HFFc6 (cell line): ENCODE measurements at regions not wholly inside any gene's neighbourhood (a gene's known extent, or its start where the extent isn't known, plus 50 kb on each side); places are given as distances from the start of the nearest gene placed in this dataset.

Experiments
- DNase-seq: peaks from one replicate; pipeline ENCODE4 v3.0.0-alpha.2; 2018
- H3K27ac Mint-ChIP-seq: 2 replicates; pipeline ENCODE4 v1.8.0; 2020; ENCODE audit warnings: mild to moderate bottlenecking, mixed read lengths
- H3K27me3 Mint-ChIP-seq: 2 replicates; pipeline ENCODE4 v1.8.0; 2021; ENCODE audit warnings: mild to moderate bottlenecking, moderate library complexity, mixed read lengths; ENCODE audit not compliant: insufficient read depth
- H3K36me3 Mint-ChIP-seq: 2 replicates; pipeline ENCODE4 v1.8.0; 2021; ENCODE audit warnings: low read depth, mixed read lengths
- H3K4me1 Mint-ChIP-seq: 2 replicates; pipeline ENCODE4 v1.8.0; 2020; ENCODE audit warnings: low read depth, mixed read lengths
- H3K4me3 Mint-ChIP-seq: 2 replicates; pipeline ENCODE4 v1.8.0; 2020; ENCODE audit warnings: mild to moderate bottlenecking, moderate library complexity, mixed read lengths
- H3K9me3 Mint-ChIP-seq: 2 replicates; pipeline ENCODE4 v1.8.0; 2020; ENCODE audit warnings: mild to moderate bottlenecking, mixed read lengths
- TF ChIP-seq, protein P1 (sequence below): fragments of 200-600 bp; sonication (generic); IDR thresholded peaks from 2 replicates; pipeline ENCODE4 v1.5.0; 2021; ENCODE audit warnings: antibody characterized with exemption, mild to moderate bottlenecking

DNA sequence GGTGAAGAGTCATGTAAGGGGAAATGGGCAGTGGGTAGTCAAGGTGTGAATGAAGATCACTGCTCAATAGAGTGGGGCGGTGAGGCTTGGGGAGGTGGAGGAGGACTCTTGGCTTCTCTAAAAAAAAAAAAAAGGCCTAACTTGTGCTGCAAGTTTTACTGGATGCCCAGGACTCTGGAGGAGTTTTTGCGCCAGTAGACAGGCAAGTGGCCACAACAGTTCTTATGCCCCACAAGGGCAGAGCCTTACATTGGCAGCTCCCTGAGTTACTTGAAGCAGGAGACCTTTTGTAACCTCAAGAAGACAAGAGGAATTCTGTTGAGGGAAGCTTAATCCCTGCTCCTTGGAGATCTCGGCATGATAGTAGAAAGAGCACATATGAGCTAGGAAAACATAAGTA lies 54.9 kb upstream of the PPP2R5A start:
- no peak overlapping the region for H3K27ac Mint-ChIP-seq
- TF ChIP-seq, protein P1, sequence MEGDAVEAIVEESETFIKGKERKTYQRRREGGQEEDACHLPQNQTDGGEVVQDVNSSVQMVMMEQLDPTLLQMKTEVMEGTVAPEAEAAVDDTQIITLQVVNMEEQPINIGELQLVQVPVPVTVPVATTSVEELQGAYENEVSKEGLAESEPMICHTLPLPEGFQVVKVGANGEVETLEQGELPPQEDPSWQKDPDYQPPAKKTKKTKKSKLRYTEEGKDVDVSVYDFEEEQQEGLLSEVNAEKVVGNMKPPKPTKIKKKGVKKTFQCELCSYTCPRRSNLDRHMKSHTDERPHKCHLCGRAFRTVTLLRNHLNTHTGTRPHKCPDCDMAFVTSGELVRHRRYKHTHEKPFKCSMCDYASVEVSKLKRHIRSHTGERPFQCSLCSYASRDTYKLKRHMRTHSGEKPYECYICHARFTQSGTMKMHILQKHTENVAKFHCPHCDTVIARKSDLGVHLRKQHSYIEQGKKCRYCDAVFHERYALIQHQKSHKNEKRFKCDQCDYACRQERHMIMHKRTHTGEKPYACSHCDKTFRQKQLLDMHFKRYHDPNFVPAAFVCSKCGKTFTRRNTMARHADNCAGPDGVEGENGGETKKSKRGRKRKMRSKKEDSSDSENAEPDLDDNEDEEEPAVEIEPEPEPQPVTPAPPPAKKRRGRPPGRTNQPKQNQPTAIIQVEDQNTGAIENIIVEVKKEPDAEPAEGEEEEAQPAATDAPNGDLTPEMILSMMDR: no peak
- no peaks in the 10 kb centered on the region for H3K9me3 Mint-ChIP-seq
- H3K27me3 Mint-ChIP-seq: peaks cover 4% of the 10 kb centered on the region
- no peaks in the 10 kb centered on the region for H3K36me3 Mint-ChIP-seq
- DNase-seq: no peak
- no peak overlapping the region for H3K4me3 Mint-ChIP-seq
- peaks cover 49% of the 10 kb centered on the region for H3K4me1 Mint-ChIP-seq

DNA sequence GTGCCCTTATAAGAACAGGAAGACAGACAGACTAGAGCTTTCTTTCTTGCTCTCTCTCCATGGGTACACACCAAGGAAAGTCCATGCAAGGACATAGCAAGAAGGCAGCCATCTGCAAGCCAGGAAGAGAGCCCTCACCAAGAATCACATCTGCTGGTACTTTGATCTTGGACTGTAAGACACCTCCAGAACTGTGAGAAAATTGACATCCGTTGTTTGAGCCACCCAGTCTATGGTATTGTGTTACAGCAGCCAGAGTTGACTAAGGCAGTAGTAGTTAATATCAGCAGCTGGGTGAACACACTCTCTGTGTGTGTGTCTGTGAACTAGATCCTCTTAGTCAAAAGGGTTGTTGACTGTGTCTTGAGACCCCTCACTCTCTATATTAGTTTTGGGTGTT lies 53.8 kb upstream of the PPP2R5A start:
- Mint-ChIP-seq H3K4me3 (no peak overlapping the region), H3K27me3 (peaks cover 4% of the 10 kb centered on the region), H3K36me3 (no peaks in the 10 kb centered on the region), H3K9me3 (no peaks in the 10 kb centered on the region), H3K4me1 (peaks cover 55% of the 10 kb centered on the region), H3K27ac (no peak overlapping the region)
- DNase-seq: no peak
- TF ChIP-seq, protein P1: no peak

DNA sequence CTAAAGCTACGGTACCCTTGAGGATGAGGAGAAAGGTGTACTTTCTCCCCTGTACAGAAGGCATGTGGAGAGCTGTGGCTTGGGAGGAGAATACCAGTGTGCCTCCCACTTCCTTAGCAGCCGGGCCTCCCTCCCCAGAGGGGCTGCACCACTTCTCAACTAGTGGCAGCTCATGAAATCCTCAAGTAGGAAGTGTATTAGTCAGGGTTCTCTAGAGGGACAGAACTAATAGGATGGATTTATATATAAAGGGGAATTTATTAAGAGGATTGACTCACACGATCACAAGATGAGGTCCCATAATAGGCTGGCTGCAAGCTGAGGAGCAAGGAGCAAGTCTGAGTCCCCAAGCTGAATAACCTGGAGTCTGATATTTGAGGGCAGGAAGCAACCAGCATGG lies 53.1 kb upstream of the PPP2R5A start:
- Mint-ChIP-seq H3K27ac (no peak overlapping the region), H3K36me3 (no peaks in the 10 kb centered on the region), H3K4me1 (peaks cover 62% of the 10 kb centered on the region), H3K4me3 (no peak overlapping the region), H3K9me3 (no peaks in the 10 kb centered on the region), H3K27me3 (peaks cover 4% of the 10 kb centered on the region)
- TF ChIP-seq, protein P1: no peak
- no peak for DNase-seq

DNA sequence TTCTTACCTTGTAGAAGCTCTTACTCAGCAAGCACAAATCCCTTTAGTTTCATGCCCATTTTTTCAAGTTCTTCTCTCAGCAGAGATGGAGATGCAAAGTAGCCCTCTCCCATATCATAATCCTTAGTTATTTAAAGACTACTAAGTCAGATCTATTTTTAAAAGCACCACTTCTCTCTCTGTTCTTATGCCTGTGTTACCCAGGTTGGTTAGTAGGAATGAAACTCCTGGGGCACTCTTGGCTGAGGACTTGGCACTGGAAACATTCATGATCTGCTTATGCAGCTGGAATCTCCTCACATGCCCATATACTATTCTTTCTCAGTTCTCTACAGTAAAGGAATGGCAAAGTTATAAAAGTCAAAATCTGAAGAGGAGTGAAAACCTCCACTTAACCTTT lies 51.9 kb upstream of the PPP2R5A start:
- TF ChIP-seq, protein P1: no peak
- H3K36me3 Mint-ChIP-seq: no peaks in the 10 kb centered on the region
- H3K4me3 Mint-ChIP-seq: no peak overlapping the region
- no peak for DNase-seq
- no peaks in the 10 kb centered on the region for H3K9me3 Mint-ChIP-seq
- H3K27ac Mint-ChIP-seq: peak overlapping the region; percentile 51; the same call in 1 of the 2 replicates
- peaks cover 2% of the 10 kb centered on the region; the same call in 1 of the 2 replicates for H3K27me3 Mint-ChIP-seq
- H3K4me1 Mint-ChIP-seq: peaks cover 56% of the 10 kb centered on the region

DNA sequence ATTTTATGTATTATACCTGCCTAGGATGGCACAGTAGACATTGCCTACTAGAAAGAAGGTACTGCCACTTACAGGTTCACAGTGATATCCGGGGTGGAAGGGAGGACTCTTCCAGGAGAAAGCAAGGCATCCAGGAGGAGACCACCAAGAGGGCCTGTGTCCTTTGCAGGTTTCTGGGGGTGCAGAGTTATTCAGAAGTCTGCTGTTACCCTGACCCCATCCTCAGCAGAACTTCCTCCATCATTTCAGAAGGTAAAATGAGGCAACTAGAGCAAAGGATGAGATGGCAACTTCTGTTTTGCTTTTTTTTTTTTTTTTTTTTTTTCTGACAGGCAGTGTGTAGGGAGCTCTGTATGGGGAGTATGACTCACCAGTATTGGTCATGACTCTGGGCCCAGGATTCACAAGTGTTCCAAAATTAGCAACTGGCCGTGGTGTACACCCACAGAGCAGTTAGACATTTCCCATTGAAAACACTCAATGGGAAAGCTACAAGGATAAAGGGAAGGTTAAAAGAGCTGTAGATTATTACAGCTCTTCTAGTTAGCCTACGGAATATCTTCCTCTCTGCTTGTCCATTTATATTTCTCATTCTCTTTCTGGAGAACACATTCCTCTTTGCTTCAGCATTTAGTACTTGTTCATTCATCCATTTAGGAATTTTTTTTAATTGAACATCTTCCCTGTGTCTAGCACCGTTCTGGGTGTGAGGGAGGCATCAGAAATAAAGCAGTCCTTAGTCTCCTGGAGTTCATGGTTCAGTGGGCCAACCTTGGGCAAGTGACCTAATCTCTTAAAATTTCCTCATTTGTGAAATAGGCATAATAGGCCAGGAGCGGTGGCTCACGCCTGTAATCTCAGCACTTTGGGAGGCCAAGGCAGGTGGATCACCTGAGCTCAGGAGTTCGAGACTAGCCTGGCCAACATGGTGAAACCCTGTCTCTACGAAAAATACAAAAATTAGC lies 50.5 kb upstream of the PPP2R5A start:
- TF ChIP-seq, protein P1: no peak
- H3K27ac Mint-ChIP-seq: peak overlapping the region; percentile 87
- peaks cover 42% of the 10 kb centered on the region for H3K4me1 Mint-ChIP-seq
- peak overlapping the region; percentile 51 for H3K4me3 Mint-ChIP-seq
- no peaks in the 10 kb centered on the region for H3K36me3 Mint-ChIP-seq
- peaks cover 2% of the 10 kb centered on the region for H3K27me3 Mint-ChIP-seq
- H3K9me3 Mint-ChIP-seq: no peaks in the 10 kb centered on the region
- DNase-seq: peak; percentile 92
